Fibroblast of villous mesenchyme (primary cell): ENCODE measurements at regions not wholly inside any gene's neighbourhood (a gene's known extent, or its start where the extent isn't known, plus 50 kb on each side); places are given as distances from the start of the nearest gene placed in this dataset.
A peak's percentile ranks its signal among the peaks of the same experiment; 100 is the strongest.

Experiments used
- DNase-seq: peaks from one replicate; pipeline ENCODE4 v3.0.0-alpha.2; 2010; ENCODE audit warnings: low read depth
- H3K4me3 ChIP-seq: 2 replicates; pipeline ENCODE4 v1.5.1; 2011; ENCODE audit warnings: low read depth, mild to moderate bottlenecking, low read length
- TF ChIP-seq, protein P1 (sequence below): IDR thresholded peaks from 2 replicates; pipeline ENCODE4 v1.5.1; 2012; ENCODE audit warnings: low read depth, mild to moderate bottlenecking, low read length; ENCODE audit not compliant: insufficient read depth

GRCh38 chr2:53087874-53088461 lies 679.6 kb upstream of the CHAC2 start:
- TF ChIP-seq, protein P1, sequence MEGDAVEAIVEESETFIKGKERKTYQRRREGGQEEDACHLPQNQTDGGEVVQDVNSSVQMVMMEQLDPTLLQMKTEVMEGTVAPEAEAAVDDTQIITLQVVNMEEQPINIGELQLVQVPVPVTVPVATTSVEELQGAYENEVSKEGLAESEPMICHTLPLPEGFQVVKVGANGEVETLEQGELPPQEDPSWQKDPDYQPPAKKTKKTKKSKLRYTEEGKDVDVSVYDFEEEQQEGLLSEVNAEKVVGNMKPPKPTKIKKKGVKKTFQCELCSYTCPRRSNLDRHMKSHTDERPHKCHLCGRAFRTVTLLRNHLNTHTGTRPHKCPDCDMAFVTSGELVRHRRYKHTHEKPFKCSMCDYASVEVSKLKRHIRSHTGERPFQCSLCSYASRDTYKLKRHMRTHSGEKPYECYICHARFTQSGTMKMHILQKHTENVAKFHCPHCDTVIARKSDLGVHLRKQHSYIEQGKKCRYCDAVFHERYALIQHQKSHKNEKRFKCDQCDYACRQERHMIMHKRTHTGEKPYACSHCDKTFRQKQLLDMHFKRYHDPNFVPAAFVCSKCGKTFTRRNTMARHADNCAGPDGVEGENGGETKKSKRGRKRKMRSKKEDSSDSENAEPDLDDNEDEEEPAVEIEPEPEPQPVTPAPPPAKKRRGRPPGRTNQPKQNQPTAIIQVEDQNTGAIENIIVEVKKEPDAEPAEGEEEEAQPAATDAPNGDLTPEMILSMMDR: no peak
- H3K4me3 ChIP-seq: no peak overlapping the region
- DNase-seq: no peak

GRCh38 chr2:53087262-53087873 lies 680.2 kb upstream of the CHAC2 start:
- peak; percentile 32 for DNase-seq
- TF ChIP-seq, protein P1: no peak
- no peak overlapping the region for H3K4me3 ChIP-seq

- no peak overlapping the region for H3K4me3 ChIP-seq
- TF ChIP-seq, protein P1: no peak
- no peak for DNase-seq
Observed at GRCh38 chr2:53077413-53077812, 690.2 kb upstream of the CHAC2 start.

DNA sequence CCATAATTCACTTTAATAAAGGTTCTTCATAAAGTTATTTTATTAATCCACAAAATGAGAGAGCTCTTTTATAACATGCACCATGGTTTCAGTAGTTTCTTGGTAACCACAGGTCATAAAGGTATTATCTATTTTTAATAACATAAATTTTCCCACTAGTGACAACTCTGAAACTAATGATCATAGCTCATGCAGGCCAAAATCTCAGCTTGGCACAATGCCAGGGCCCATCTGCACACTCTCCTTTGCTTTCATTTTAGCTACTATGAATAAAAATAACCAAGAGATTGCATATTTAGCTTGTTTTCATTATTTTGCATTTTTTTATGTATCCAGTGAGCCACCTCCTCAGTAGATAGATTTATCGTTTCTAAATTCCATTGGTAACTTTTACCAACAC lies 691.8 kb upstream of the CHAC2 start:
- TF ChIP-seq, protein P1: no peak
- H3K4me3 ChIP-seq: no peak overlapping the region
- no peak for DNase-seq

DNA sequence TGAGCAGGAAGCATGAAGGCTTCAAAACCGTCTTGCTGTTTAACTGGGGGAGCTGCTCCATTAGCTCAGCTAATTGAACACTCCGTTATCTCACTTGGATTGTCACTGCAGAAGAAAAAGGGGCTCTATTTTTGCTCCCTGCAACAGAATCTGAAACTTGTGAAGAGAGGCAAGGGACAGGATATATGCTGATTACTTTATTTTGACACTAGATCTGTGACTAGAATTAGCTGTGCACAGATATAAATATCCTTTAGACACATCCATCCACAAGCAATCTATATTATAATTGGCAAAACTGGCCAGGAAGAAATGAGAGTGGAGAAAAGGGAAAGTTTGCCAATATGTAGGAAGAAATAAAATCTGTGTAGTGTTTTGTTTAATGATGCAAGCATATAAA lies 700.1 kb upstream of the CHAC2 start:
- TF ChIP-seq, protein P1: no peak
- DNase-seq: no peak
- no peak overlapping the region for H3K4me3 ChIP-seq

DNA sequence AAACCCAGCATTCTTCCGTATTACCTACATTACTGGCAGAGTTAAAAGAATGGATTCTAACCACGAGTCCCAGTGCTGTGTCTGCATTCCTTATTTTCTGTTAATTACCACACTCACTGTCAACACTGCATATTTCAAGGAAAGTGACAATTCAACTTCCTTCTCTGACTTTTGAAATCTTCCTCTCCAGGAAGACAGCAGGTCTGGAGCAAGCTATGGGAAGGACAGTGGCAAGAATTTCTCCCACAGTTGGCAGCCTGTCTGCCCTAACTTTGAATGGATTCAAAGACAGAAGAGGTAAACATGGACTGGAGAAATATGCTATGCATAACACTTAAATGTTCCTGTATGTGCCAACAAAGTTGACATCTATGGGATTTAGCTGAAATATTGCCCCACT lies 700.5 kb upstream of the CHAC2 start:
- H3K4me3 ChIP-seq: no peak overlapping the region
- DNase-seq: no peak
- TF ChIP-seq, protein P1: no peak

DNA sequence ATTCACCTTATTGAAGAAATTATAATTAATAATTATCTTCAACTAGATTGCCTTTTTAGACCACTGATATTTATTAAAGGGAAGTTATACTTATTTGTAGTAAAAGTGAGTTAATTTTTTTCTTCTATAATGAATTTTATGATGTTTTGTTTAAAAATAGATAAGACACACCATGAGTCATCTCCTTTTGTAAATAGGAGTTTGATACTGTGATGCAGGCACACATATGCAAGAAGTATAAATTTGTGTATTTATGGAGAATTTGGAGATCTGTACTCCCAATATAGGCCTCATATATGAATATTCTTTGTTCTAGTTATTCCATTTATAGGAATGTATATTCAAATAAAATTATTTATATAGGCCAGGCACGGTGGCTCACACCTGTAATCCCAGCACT lies 703.5 kb upstream of the CHAC2 start:
- no peak for DNase-seq
- TF ChIP-seq, protein P1: no peak
- no peak overlapping the region for H3K4me3 ChIP-seq
